ENCODE measurements at regions not wholly inside any gene's neighbourhood (a gene's known extent, or its start where the extent isn't known, plus 50 kb on each side); places are given as distances from the start of the nearest gene placed in this dataset.

DNA sequence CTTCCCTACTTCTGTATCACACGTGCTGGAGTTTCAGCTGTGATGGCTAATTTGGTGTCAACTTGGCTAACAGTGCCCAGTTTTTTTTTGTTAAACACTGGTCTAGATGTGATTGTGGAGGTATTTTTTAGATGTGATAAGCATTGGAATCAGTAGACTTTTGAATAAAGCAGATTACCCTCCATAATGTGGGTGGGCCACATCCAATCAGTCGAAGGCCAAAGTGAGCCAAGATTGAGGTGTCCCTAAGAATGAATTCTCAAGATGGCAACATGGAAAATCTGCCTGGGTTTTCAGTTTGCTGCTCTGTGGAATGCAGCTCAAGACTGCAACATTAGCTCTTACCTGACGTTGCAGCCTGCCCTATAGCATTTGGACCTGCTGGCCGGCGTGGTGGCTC, 68.8 kb upstream of the AGBL1 start:
- no peak for TF ChIP-seq GATA3 (IDR thresholded peaks at IDR 0.05; ENCODE audit: low read depth, low read length)
- no peak for TF ChIP-seq GATA2 (IDR thresholded peaks at IDR 0.05; ENCODE audit: low read depth, low read length)

Data from SH-SY5Y (cell line).